HG02870 (cell line): ENCODE measurements at regions not wholly inside any gene's neighbourhood (a gene's known extent, or its start where the extent isn't known, plus 50 kb on each side); places are given as distances from the start of the nearest gene placed in this dataset.

Source experiments
- ATAC-seq: cut with Tn5 transposase; IDR thresholded peaks from one replicate; pipeline ENCODE4 v1.9.1; 2021; ENCODE audit warnings: mild to moderate bottlenecking, moderate library complexity; ENCODE audit not compliant: unreplicated experiment

DNA sequence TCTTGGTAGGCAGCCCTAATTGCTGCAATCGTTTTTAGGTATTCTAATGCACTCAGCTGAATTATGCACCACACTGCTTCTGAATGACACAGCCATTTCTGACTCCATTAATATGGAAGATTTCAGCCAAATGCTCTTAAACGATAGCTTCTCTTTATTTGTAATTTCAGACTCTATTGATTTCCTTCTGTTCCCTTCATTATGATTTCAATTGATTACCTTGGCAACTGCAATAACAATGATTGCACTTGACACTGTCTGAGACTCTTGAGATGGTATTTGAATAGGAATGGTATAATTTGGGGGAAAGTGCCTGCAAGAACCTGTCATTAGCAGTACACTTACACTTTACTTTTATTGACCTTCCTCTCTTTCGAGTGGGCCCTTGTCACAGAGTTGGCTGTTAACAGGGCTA is 296.1 kb upstream of the DMAC1 start:
- ATAC-seq = no peak

DNA sequence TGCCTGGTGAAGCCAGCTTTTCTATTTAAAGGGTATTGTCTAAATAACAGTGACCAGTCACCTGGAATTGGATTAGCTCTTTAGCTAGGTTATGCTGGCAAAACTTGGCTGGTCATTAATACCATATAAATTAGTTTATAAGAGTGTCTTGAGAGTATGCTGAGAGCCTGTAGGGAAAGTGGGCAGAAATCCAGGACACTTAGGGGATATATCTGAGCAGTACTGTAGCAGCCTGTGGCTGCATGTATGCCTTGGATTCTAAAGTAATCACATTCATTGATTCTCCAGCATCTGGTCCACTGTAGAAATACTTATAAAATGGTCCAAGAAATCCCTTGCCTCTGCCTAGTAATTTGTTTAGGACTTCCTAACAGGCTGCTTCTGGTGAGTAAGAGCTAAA is 288.9 kb upstream of the DMAC1 start:
- ATAC-seq = no peak

DNA sequence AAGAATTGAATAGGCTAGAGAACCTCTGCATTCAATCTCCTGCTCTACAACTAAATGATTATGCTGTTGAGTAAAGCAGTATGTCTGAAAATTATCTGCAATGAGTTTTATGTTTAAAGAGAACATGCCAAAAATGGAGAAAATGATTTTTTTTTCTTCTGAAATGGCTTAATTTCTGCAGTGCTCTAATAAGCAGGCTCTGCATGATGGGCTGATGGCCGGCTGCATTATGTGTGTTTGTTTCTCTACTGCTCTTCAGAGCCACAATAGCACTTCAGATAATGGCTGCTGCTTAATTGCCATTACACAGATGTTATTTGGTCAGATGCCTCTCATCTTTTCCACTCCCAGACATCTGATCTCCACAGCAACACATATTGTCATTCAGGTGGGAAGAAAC is 286.4 kb upstream of the DMAC1 start:
- no peak for ATAC-seq

DNA sequence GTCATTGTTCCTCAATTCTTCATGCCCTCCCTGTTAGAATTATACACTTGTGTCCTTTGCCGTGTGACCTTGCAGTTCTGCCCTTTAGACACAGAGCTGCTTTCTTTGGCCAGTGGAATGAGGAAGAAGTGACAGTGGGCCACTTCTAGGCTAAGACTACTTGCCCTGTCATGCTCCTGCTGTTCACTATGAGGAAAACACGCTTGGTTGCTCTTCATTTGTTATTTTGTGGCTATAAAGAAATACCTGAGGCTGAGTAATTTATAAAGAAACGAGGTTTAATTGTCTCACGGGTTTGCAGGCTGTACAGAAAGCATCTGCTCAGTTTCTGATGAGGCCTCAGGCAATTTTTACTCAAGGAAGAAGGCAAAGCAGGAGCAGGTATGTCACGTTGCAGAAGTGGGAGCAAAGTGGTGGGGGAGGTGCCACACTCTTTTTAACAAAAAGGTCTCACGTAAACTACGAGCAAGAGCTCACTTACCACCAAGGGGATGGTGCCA is 279.1 kb upstream of the DMAC1 start:
- no peak for ATAC-seq

DNA sequence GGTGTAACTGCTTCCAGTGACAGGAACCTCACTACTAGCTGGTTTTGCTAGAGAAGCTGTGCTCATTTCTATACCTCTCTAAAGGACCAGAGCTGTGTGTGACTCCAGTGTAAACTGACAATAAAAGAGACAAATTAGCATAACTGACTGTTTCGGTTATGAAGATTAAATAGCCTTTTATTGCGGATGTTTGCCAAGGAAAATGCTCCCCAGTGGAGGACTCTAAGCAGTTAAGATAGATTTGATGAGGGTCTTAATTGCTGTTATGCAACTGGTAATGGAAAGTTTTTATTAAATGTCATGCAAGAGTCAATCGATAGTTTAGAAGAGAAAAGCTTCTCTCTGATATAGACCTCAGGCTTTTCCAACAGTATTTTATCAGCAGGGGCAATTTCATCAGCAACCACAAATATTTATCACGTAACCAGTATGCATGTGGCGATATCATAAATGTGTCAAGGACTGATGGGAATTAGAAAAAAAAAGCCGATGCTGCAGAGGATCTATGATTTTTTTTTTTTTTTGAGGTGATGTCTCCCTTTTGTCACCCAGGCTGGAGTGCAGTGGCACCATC is 275.2 kb upstream of the DMAC1 start:
- no peak for ATAC-seq

DNA sequence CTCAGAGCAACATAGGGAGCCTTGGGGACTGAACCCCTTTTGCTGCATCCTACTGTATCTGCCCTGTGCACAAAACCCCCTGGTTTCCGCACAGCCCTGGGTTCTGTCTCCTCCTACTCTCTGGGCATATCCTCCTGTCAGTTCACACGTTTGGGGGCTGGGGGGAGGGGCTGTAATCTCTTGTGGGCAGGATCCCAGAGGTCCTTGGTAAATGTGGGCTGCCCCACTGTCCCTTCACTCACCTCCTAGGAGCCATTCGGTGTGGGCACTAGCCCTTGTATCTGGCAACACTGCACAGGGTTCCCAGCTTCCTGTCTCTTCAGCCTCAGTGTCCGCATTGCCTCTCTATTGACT is 271.8 kb upstream of the DMAC1 start:
- no peak for ATAC-seq

DNA sequence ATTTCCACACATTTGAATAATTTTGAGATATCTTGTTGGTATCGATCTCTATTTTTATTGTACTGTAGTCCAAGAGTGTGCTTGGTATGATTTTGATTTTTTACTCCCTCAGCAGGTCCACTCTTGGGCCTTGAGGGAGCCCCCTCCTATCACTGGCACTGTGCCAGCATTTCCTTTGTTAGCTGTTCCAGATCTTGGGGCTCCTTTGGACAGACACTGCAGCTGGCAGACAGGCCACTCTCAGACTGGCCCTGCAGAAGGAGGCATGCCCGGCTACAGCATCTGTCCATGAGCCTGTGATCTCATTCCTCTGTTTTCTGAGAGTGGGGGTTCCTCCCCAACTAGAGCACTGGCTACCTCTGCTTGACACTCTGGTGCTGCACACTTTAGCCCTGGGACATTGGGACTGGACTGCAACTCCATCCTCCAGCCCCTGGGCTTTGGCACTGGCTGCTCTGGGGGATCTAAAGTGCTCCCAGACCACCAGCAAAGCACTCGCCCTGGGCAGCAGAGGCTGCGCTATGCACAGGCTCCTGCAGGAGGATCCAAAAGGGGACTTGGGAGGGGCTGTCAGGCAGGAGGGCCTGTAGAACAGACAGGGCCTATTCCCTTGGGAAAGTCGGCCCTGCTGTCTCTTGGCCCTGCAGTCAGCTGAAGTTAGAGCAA is 271.3 kb upstream of the DMAC1 start:
- ATAC-seq = no peak

DNA sequence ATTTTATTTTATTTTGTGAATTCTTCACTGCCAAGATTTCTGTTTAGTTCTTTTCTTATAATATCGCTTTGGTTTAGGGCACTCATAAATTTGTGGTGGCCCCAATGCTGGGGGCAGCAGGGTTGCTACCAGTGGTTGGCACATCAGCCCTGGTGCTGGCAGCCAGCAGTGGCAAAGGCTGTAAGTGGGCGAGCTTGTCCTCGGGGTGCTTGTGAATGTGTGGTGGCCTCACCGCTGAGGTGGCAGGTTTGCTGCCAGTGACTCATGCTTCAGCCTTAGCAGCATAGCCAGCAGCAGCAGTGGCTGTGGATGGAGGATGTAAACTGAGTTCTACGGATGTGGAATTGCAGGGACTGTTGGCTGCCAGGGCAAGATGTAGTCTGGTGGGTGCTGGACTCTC is 262.9 kb upstream of the DMAC1 start:
- no peak for ATAC-seq

DNA sequence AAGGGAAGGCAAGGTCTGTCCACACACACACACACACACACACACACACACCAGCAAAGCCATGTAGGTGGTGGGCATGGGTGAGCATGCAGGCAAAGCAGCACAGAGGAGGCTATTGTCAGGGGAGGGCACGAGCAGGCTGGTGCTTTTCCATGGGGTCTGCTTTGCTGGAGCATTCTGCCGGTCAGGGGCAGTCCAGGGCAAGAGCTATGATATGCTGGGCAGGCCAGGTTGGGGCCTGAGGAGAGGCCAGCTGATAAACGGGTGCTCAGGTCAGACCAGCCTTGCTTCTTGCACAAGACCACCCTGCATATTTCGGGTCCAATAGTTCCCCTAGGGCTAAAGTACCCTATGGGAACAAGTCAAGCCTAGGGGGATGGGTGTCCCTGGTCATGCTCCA is 253.9 kb upstream of the DMAC1 start:
- ATAC-seq = no peak

DNA sequence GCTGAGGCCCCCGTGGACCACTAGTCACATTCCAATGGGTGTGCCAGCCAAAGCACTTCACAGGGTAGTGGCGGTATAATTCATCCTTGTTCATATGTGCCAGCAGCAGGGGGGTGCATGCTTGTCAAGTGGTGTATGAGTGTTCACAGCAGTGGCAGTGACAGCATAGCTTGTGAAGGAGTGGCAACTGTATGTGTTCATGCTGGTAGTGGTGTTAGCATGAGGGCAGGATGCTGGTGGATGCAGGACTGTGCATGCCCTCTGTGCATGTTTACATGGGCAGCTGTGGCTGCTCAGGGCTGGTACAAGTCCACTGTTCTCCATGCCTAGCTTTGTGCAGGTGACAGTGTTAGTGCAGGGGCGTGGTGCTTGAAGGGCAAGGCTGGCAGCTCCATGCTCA is 253.4 kb upstream of the DMAC1 start:
- no peak for ATAC-seq

DNA sequence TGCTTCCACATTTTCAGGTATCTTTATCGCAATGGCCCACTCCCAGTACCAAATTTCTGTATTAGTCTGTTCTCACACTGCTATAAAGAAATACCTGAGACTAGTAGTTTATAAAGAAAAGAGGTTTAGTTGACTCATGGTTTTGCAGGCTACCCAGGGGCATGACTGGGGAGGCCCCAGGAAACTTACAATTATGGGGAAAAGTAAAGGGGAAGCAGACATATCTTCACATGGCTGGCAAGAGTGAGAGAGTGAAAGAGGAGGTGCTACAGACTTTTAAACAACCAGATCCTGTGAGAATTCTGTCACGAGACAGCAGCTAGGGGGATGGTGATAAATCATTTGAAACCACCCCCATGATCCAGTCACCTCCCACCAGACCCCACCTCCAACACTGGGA is 238.2 kb upstream of the DMAC1 start:
- ATAC-seq = no peak

DNA sequence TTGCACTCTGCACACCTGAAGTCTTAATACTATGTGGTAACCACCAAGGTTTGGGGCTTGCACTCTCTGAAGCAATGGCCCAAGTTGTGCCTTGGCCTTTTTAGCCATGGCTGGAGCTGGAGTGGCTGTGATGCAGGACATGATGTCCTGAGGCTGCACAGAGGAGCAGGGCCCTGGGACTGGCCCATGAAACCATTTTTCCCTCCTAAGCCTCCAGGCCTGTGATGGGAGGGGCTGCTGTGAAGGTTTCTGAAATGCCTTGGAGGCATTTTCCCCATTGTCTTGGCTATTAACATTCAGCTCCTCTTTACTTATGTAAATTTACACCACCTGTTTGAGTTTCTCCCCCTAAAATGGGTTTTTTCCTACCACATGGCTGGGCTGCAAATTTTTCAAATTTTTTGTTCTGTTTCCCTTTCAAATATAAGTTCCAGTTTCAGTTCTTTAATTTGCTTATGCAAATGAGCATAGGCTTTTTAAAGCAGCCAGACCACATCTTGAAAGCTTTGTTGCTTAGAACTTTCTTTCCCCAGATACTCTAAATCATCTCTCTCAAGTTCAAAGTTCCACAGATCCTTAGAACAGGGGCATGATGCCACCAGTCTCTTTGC is 237.4 kb upstream of the DMAC1 start:
- ATAC-seq = no peak

DNA sequence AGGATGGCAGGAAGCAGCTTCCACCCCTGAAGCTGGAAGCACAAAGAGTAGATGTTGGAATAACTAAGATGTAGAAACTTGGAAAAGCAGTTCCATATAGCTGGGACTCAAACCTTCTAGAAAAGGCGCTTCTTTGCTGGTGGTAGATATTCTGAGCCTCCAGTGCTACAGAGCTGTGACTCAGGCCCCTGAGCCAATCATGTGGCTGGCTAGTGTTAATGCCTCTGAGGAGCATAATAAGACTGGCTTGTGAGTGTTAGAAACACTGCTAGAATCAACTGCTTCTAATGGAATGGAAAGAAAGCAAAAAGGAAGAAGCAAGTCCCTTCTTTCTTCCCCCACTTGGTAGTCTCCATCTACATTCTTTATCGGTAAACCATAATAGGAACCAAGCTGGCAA is 234.2 kb upstream of the DMAC1 start:
- no peak for ATAC-seq

DNA sequence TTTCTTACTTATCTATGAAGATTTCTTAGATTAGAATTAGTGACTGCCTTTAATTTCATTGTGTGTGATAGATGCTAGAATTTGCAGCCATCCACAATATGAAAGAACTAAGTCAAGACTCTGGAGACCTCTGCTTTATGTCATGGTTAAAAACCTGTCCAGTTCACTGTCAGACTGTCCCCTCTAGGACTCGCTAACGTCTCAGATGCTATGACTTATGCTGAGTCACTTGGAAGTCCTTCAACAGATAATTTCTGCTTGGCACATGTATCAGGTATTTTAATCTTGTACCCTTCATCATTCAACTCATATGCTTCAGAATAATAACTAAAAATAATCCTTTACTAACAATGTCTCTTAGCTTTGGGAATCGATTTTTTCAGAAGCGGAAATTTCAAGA is 230.5 kb upstream of the DMAC1 start:
- ATAC-seq = no peak

DNA sequence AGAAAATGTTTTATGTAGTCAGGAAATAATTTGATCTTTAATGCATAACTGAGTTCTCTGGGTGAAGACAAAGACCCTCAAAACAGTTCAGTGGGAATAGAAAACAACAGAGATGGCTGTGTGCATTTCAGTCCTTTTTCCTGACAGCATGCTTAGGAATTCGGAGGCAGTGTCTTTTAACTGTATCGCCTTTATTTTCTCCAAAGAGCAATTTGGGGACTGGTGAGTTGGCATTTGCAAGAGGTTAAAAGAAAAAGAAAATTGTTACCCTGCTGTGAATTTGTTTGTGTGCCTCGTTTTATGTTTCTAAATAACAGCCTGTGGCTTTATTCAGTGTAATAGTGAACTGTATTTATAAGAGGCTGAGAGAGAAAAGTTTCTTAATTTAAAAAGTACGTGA is 227.8 kb upstream of the DMAC1 start:
- no peak for ATAC-seq

DNA sequence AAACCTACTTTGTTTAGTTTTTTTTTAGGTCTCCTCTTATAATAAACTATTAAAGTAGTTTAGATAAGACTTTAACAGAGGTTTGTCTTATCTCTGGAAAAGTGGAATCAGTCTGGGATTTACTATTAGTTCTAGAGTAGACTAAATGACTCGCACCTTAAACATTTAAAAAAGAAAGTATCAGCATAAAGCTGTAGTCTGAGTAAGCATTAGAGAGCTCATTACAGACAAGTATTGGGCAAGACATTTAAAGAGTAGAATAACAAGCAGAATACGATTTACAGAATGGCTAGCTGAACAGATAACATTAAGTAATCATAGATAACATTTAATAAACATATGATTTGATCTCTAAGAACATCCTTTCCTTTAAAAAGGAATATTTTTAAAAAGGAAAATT is 226.0 kb upstream of the DMAC1 start:
- ATAC-seq = no peak

DNA sequence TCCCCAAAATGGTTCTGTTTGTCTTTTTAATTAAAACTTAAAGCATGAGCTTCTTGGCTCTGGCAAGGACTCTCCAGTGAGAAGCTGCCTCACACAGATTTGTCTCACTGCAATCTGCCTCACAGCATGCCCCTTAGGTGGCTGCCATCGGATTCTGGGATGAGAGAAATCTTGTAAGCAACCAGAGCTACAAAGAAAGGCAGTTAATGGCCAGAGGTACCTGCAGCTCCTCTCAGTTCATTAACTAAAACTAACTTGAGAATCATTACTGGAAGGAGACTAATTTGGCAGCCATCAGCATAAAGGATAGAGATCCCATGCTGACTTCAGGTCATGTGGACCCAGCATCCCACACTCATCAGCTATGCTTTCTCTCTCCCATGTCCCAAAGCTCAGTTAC is 220.6 kb upstream of the DMAC1 start:
- no peak for ATAC-seq

DNA sequence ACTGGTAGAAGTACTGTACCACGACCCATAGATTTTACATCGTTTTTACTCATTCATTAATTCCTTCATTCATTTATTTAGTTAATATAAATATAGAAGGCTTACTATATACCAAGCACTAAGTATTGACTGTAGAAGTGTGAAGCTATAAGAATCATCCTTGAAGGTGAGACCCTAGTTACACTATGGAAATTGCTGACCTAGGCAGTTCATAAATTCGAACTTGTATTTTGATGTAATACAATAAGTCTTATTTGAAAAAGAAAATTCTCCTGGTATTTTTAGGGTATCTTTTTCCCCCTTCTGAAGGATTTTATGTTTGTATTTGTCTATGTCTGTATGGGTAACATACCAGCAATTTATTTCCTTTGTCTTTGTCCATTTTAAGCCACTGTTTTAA is 220.1 kb upstream of the DMAC1 start:
- ATAC-seq = no peak

DNA sequence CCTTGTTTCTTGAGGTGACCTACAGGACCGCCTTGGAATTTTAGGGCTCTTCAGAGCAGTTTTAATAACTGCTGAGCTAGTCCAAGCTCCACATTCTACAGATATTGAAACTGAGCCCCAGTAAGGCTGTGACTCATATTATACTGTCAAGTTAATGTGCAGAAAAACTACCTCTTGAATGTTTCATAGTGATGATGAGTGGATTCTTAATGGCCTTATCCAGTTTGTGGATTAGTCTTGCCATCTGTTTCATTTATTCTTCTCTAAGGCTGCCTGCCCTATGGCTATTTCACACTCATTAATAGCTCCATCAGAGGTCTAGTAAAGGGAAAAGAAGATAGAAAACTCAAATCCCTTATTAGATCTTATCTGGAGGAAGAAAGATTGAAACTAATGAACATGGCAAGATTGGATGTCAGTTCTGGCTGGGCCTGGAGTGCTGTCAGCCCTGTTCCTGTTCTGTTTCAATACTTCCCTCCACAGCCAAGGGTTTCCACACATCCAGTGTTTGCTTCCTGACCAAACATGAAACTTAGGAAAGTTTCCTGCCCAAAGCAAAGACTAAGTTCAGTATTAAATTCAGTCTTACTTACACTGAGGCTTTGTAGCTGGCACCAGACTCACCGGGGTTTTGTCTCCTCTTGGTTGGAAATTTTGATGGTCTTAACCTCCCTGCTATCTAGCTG is 215.6 kb upstream of the DMAC1 start:
- ATAC-seq = no peak

DNA sequence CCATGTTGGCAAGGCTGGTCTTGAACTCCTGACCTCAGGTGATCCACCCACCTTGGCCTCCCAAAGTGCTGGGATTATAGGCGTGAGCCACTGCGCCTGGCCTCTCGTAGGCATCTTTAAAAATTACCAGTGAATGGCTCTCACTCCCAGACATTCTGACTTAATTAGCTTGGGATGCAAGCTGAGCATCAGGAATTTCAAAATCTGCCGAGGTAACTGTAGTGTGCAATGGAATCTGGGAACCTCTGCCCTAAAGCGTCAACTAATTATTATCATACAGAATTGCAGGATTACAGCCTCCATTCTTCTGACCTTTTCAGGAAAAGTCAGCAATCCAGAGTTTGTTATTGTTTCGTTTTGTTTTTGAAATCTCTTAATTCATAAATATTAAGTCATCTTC is 213.4 kb upstream of the DMAC1 start:
- no peak for ATAC-seq

DNA sequence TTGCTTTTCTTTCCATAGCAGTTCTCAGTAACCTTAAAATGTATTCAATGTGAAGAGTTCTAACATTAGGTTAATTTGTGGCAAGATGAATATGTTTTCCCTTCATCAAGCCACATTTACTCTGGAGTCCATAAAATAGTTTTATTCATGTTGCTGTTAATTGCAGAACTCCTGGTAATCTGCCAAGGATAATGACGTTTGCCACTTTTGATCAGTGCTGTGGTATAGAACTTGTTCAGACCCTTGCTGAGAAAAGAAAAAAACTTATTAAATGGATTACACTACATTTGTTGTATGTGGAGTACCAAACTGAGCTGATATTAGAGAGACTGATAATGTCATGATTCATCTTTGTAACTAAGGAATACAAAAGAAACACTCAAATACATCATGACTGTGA is 212.4 kb upstream of the DMAC1 start:
- ATAC-seq = no peak

DNA sequence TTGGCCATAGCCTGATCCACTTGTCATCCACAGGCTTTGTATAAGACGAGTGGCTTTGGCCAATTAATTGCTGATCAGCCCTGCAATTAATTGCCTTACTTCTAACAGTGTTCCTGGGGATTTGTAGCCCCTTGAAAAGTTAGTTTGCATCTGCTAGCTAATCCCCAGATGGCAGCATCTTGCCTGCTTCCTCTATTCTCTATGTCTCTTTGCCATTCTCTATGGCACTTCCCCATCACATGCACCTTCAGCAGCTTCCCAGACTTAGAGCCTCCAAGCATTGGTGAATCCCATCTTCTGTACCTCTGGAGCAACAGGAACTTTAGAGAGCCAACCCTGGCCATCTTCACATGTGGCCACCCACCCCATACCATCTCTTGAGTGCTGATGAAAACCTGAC is 197.0 kb upstream of the DMAC1 start:
- no peak for ATAC-seq
